Endothelial cell of umbilical vein (primary cell): ENCODE measurements at regions not wholly inside any gene's neighbourhood (a gene's known extent, or its start where the extent isn't known, plus 50 kb on each side); places are given as distances from the start of the nearest gene placed in this dataset.

Source experiments
- BruUV-seq: library from RNA; stranded (reverse); fragments of 400-500 nt; replicated peaks from 2 replicates; lab custom pipeline; 2021; lab: Mats Ljungman, UMichigan
- CTCF ChIA-PET: fragments of 300-600, 350-600 bp; sonication (Branson Sonifier 250); formaldehyde crosslinking; loops from one replicate; lab custom pipeline; 2021; ENCODE audit warnings: antibody characterized with exemption, inconsistent platforms; lab: Charles Lee
- POLR2A ChIA-PET: fragments of 300-600, 350-600 bp; sonication (Branson Sonifier 250); formaldehyde crosslinking; loops from one replicate; lab custom pipeline; 2021; ENCODE audit warnings: antibody characterized with exemption, inconsistent platforms; lab: Charles Lee
- DNase-seq: peaks from one replicate; pipeline ENCODE4 v3.0.0-alpha.2; 2011; ENCODE audit warnings: low read depth, low spot score
- FAIRE-seq: peaks from 2 replicates; lab custom pipeline; 2011; peaks lifted over from hg19 to GRCh38; lab: Jason Lieb, UNC
- H2AFZ ChIP-seq: 2 replicates; pipeline ENCODE4 v1.6.0; 2012; ENCODE audit warnings: low read depth, low read length, control low read depth, inconsistent platforms
- H3K27ac ChIP-seq: 2 replicates; pipeline ENCODE4 v1.5.1; 2011; ENCODE audit warnings: low read depth, mild to moderate bottlenecking, control low read depth, low read length, moderate library complexity; ENCODE audit not compliant: insufficient read depth
- H3K27me3 ChIP-seq, 2 experiments: 2 replicates each; pipeline versions ENCODE4 v1.6.0 to v1.6.1; 2011; ENCODE audit warnings: low read length in 2 of 2, mixed read lengths in 1 of 2; ENCODE audit not compliant: control insufficient read depth in 2 of 2, insufficient read depth in 2 of 2
- H3K36me3 ChIP-seq, 2 experiments: 2 replicates in 1 of 2; 3 replicates in 1 of 2; pipeline ENCODE4 v1.5.1; 2011; ENCODE audit warnings: low read length in 2 of 2, mild to moderate bottlenecking in 1 of 2, moderate library complexity in 1 of 2; ENCODE audit not compliant: control insufficient read depth in 2 of 2, insufficient read depth in 2 of 2; ENCODE audit errors: extremely low read depth in 1 of 2
- H3K4me1 ChIP-seq: 3 replicates; pipeline ENCODE4 v1.5.1; 2011; ENCODE audit warnings: mild to moderate bottlenecking, low read length; ENCODE audit not compliant: control insufficient read depth, insufficient read depth; ENCODE audit errors: extremely low read depth
- H3K4me2 ChIP-seq: 2 replicates; pipeline ENCODE4 v1.6.1; 2011; ENCODE audit warnings: low read length, control low read depth, mixed read lengths; ENCODE audit not compliant: insufficient read depth
- H3K4me3 ChIP-seq, 3 experiments: fragments of 200-600 bp in 1 of 3; sonication (generic), shearing (Covaris generic) in 1 of 3; replicated peaks in 1 of 3; 2 replicates each; pipeline ENCODE4 v1.5.1; 2011 to 2016; ENCODE audit warnings: control low read depth in 3 of 3, low read length in 3 of 3, mild to moderate bottlenecking in 2 of 3, inconsistent platforms in 1 of 3, low read depth in 1 of 3, moderate library complexity in 1 of 3; ENCODE audit not compliant: insufficient read depth in 1 of 3
- H3K79me2 ChIP-seq: 2 replicates; pipeline ENCODE4 v1.6.0; 2012; ENCODE audit warnings: low read length, inconsistent platforms; ENCODE audit not compliant: control insufficient read depth, insufficient read depth
- H3K9ac ChIP-seq: replicated peaks from 2 replicates; pipeline ENCODE3; 2011; ENCODE audit warnings: low read length, control low read depth; ENCODE audit not compliant: insufficient read depth; ENCODE audit errors: extremely low read depth
- H3K9me1 ChIP-seq: replicated peaks from 3 replicates; pipeline ENCODE4 v1.6.0; 2011; ENCODE audit warnings: mild to moderate bottlenecking, low read length; ENCODE audit not compliant: control insufficient read depth, insufficient read depth; ENCODE audit errors: extremely low read depth
- H3K9me3 ChIP-seq: replicated peaks from 2 replicates; pipeline ENCODE4 v1.5.1; 2012; ENCODE audit warnings: low read length, inconsistent platforms; ENCODE audit not compliant: control insufficient read depth, insufficient read depth
- H4K20me1 ChIP-seq: replicated peaks from 2 replicates; pipeline ENCODE3; 2011; ENCODE audit warnings: mild to moderate bottlenecking, low read length; ENCODE audit not compliant: control insufficient read depth, insufficient read depth; ENCODE audit errors: extremely low read depth
- EZH2 ChIP-seq: IDR thresholded peaks from 2 replicates; pipeline ENCODE4 v1.6.1; 2012; ENCODE audit warnings: borderline replicate concordance, low read depth, mild to moderate bottlenecking, moderate library complexity, low read length, inconsistent platforms; ENCODE audit not compliant: severe bottlenecking
- FOS ChIP-seq: IDR thresholded peaks from 2 replicates; pipeline ENCODE4 v1.6.1; 2011; ENCODE audit warnings: mild to moderate bottlenecking, low read length, moderate library complexity, borderline replicate concordance; ENCODE audit not compliant: insufficient read depth
- GATA2 ChIP-seq: IDR thresholded peaks from 2 replicates; pipeline ENCODE4 v1.7.0; 2011; ENCODE audit warnings: low read depth, mild to moderate bottlenecking, moderate library complexity, mixed read lengths, low read length; ENCODE audit not compliant: insufficient read length, insufficient read depth
- JUN ChIP-seq: IDR thresholded peaks from 2 replicates; pipeline ENCODE4 v1.6.1; 2011; ENCODE audit warnings: borderline replicate concordance, low read depth; ENCODE audit not compliant: insufficient read length, insufficient read depth
- MYC ChIP-seq: IDR thresholded peaks from one replicate; pipeline ENCODE4 v1.6.1; 2011; ENCODE audit warnings: mild to moderate bottlenecking, low read depth, low read length
- POLR2A ChIP-seq: IDR thresholded peaks from 2 replicates; pipeline ENCODE4 v1.6.1; 2012; ENCODE audit warnings: low read depth, mild to moderate bottlenecking, control low read depth, low read length
- POLR2AphosphoS5 ChIP-seq: IDR thresholded peaks from 2 replicates; pipeline ENCODE4 v1.6.1; 2012; ENCODE audit warnings: low read depth, mild to moderate bottlenecking, control low read depth, low read length, moderate library complexity; ENCODE audit not compliant: insufficient read depth
- dilution Hi-C: fragments of 300-500 bp; cut with MboI; formaldehyde crosslinking; loops from one replicate; pipeline ENCODE4 v1.15.0; 2019; ENCODE audit warnings: low sequenced_read_pairs; ENCODE audit not compliant: extremely low pct_ligation_motif_present
- intact Hi-C: fragments of 100-400 bp; cut with micrococcal nuclease; formaldehyde crosslinking; loops from one replicate; pipeline ENCODE4 v1.10.0; 2022
- TF ChIP-seq, protein P1 (sequence below), 2 donors: IDR thresholded peaks; 1 replicate in 1 of 2; 2 replicates in 1 of 2; pipeline ENCODE4 v1.5.1; 2011; ENCODE audit warnings: low read length in 2 of 2, mild to moderate bottlenecking in 2 of 2, moderate library complexity in 2 of 2, control low read depth in 1 of 2, inconsistent platforms in 1 of 2, low read depth in 1 of 2; ENCODE audit not compliant: insufficient read depth in 1 of 2; ENCODE audit errors: extremely low read depth in 1 of 2
- TF ChIP-seq, protein P2 (sequence below): IDR thresholded peaks from 2 replicates; pipeline ENCODE4 v1.6.1; 2011; ENCODE audit not compliant: insufficient read depth, insufficient read length

DNA sequence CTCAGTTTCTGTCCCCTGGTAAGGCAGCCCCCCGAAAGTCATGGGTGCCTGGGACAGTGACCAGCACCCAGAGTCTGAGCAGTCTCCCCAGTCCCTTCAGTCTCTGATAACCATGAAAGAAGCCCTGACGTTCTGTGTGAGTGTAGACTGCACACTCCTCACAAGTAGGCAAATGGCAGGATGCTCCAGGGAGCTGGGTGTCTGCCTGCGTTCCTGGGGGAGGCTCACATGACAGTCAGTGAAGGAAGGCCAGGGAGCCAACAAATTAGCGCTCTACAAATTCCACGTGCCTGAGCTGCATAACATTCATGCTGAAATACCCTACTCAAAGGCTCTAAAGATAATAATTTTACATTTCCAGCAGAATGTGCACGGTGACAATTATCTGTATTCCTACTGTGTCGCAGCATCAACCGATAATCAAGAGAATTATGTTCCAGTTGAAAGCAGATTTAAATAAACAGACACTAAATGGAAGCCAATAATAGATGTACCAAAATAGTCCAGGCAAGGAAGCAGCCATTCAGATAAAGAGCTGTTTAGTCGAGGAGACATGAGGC is 56.3 kb downstream of the ASCL1 start:
- Histone ChIP-seq H3K4me2 (no peak overlapping the region), H3K4me3 (no peak overlapping the region), H3K9me3 (no peaks in the 10 kb centered on the region), H3K9me1 (no peaks in the 10 kb centered on the region), H3K36me3 (no peaks in the 10 kb centered on the region), H3K9ac (no peak overlapping the region), H4K20me1 (no peaks in the 10 kb centered on the region), H3K27ac (no peak overlapping the region), H3K27me3 (no peaks in the 10 kb centered on the region), H3K79me2 (no peaks in the 10 kb centered on the region), H2AFZ (no peak overlapping the region), H3K4me1 (no peaks in the 10 kb centered on the region)
- intact Hi-C loops (no loop called here), dilution Hi-C loops (no loop called here)
- BruUV-seq: no TSS peak
- FAIRE-seq (no peak), DNase-seq (no peak)
- ChIA-PET POLR2A (no interaction called here), CTCF (no interaction called here)
- TF ChIP-seq POLR2A (no peak), JUN (no peak), POLR2AphosphoS5 (no peak), MYC (no peak), FOS (no peak), GATA2 (no peak), EZH2 (no peak)
- TF ChIP-seq, protein P1, sequence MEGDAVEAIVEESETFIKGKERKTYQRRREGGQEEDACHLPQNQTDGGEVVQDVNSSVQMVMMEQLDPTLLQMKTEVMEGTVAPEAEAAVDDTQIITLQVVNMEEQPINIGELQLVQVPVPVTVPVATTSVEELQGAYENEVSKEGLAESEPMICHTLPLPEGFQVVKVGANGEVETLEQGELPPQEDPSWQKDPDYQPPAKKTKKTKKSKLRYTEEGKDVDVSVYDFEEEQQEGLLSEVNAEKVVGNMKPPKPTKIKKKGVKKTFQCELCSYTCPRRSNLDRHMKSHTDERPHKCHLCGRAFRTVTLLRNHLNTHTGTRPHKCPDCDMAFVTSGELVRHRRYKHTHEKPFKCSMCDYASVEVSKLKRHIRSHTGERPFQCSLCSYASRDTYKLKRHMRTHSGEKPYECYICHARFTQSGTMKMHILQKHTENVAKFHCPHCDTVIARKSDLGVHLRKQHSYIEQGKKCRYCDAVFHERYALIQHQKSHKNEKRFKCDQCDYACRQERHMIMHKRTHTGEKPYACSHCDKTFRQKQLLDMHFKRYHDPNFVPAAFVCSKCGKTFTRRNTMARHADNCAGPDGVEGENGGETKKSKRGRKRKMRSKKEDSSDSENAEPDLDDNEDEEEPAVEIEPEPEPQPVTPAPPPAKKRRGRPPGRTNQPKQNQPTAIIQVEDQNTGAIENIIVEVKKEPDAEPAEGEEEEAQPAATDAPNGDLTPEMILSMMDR (IDR thresholded peaks at IDR 0.05; ENCODE audit: extremely low read depth in 1 of 2, insufficient read depth in 1 of 2, low read depth in 1 of 2, low read length in 2 of 2): no peak
- TF ChIP-seq, protein P2, sequence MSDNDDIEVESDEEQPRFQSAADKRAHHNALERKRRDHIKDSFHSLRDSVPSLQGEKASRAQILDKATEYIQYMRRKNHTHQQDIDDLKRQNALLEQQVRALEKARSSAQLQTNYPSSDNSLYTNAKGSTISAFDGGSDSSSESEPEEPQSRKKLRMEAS: no peak
